DMS79 (cell line): ENCODE measurements at regions not wholly inside any gene's neighbourhood (a gene's known extent, or its start where the extent isn't known, plus 50 kb on each side); places are given as distances from the start of the nearest gene placed in this dataset.
"Not testable (repeated sequence)": the region's sequence is repeated elsewhere in the genome, so short reads cannot be mapped to it uniquely, and the experiment has no call there.

Source experiments
- DNase-seq: peaks from one replicate; lab custom pipeline; 2025; lab: John Stamatoyannopoulos, UW

GRCh38 chr12:47373554-47374150 is 293.9 kb upstream of the AMIGO2 start:
- DNase-seq: no peak

- DNase-seq: no peak
Observed at GRCh38 chr12:47370421-47370820, 290.7 kb upstream of the AMIGO2 start.

- DNase-seq: no peak
Observed at GRCh38 chr12:47369085-47369484, 289.3 kb upstream of the AMIGO2 start.

- DNase-seq: no peak
Observed at GRCh38 chr12:47367912-47368537, 288.3 kb upstream of the AMIGO2 start.

GRCh38 chr12:47366579-47366978 is 286.8 kb upstream of the AMIGO2 start:
- DNase-seq: no peak

- DNase-seq: no peak
Observed at GRCh38 chr12:47366157-47366556, 286.4 kb upstream of the AMIGO2 start.

- DNase-seq: not testable (repeated sequence)
Observed at GRCh38 chr12:47365443-47366076, 285.8 kb upstream of the AMIGO2 start.

- DNase-seq: no peak
Observed at GRCh38 chr12:47364261-47364660, 284.5 kb upstream of the AMIGO2 start.

GRCh38 chr12:47362126-47362705 is 282.5 kb upstream of the AMIGO2 start:
- no peak for DNase-seq

- no peak for DNase-seq
Observed at GRCh38 chr12:47361389-47362021, 281.7 kb upstream of the AMIGO2 start.

- DNase-seq: no peak
Observed at GRCh38 chr12:47360771-47361388, 281.1 kb upstream of the AMIGO2 start.

GRCh38 chr12:47360093-47360480 is 280.3 kb upstream of the AMIGO2 start:
- DNase-seq: no peak

GRCh38 chr12:47359310-47360092 is 279.7 kb upstream of the AMIGO2 start:
- no peak for DNase-seq

- DNase-seq: not testable (repeated sequence)
Observed at GRCh38 chr12:47357006-47357405, 277.2 kb upstream of the AMIGO2 start.

- no peak for DNase-seq
Observed at GRCh38 chr12:47356129-47356700, 276.5 kb upstream of the AMIGO2 start.

GRCh38 chr12:47353508-47353907 is 273.7 kb upstream of the AMIGO2 start:
- DNase-seq: no peak

GRCh38 chr12:47352067-47352466 is 272.3 kb upstream of the AMIGO2 start:
- no peak for DNase-seq

- no peak for DNase-seq
Observed at GRCh38 chr12:47351526-47351925, 271.8 kb upstream of the AMIGO2 start.

GRCh38 chr12:47350062-47350408 is 270.3 kb upstream of the AMIGO2 start:
- no peak for DNase-seq

- DNase-seq: no peak
Observed at GRCh38 chr12:47349137-47350061, 269.6 kb upstream of the AMIGO2 start.
